ENCODE measurements at regions not wholly inside any gene's neighbourhood (a gene's known extent, or its start where the extent isn't known, plus 50 kb on each side); places are given as distances from the start of the nearest gene placed in this dataset.
"Not testable (repeated sequence)": the region's sequence is repeated elsewhere in the genome, so short reads cannot be mapped to it uniquely, and the experiment has no call there.

DNA sequence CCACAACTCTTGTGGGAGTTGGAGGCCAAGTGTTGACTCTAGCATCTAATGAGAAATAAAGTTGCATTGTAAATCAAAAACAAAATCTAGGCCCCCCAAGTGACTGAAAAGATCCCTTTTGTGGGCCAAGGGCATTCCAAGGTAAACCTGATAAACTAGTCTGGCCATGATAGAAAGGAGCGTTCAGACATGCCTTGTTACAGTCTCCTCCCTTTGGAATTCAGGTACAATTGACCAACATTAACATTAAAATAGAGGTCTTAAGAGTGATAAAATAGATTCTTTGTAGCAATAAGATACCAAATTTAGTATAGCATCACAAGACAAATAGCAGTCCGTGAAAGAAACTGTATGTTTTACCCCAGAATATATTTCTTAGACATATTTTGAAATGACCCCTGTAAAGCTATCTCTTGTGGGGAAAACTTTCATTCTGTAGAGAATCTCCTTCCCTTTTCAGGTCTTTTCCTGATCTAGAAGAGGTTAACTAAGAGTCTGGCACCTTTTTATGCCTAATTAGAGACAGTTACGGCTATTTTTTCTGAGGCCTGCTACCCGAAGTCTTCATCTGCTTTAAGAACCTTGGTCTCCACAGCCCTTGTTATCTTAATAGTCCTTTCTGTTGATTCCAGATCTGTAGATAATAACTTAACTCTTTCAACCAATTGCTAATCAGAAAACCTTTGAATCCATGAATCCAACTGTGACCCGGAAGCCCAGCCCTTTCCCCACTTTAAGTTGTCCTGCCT lies 495.4 kb upstream of the MMS22L start:
- in situ Hi-C loops (cut with MboI; ENCODE audit: low pct_unique_long_range_greater_than_20kb, low sequenced_read_pairs, unreplicated experiment), result no loop called here
- DNase-seq (ENCODE audit: low spot score), result no peak
- TF ChIP-seq, protein P1, sequence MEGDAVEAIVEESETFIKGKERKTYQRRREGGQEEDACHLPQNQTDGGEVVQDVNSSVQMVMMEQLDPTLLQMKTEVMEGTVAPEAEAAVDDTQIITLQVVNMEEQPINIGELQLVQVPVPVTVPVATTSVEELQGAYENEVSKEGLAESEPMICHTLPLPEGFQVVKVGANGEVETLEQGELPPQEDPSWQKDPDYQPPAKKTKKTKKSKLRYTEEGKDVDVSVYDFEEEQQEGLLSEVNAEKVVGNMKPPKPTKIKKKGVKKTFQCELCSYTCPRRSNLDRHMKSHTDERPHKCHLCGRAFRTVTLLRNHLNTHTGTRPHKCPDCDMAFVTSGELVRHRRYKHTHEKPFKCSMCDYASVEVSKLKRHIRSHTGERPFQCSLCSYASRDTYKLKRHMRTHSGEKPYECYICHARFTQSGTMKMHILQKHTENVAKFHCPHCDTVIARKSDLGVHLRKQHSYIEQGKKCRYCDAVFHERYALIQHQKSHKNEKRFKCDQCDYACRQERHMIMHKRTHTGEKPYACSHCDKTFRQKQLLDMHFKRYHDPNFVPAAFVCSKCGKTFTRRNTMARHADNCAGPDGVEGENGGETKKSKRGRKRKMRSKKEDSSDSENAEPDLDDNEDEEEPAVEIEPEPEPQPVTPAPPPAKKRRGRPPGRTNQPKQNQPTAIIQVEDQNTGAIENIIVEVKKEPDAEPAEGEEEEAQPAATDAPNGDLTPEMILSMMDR (IDR thresholded peaks at IDR 0.05; ENCODE audit: extremely low read depth, insufficient read depth, missing control alignments), result no peak

DNA sequence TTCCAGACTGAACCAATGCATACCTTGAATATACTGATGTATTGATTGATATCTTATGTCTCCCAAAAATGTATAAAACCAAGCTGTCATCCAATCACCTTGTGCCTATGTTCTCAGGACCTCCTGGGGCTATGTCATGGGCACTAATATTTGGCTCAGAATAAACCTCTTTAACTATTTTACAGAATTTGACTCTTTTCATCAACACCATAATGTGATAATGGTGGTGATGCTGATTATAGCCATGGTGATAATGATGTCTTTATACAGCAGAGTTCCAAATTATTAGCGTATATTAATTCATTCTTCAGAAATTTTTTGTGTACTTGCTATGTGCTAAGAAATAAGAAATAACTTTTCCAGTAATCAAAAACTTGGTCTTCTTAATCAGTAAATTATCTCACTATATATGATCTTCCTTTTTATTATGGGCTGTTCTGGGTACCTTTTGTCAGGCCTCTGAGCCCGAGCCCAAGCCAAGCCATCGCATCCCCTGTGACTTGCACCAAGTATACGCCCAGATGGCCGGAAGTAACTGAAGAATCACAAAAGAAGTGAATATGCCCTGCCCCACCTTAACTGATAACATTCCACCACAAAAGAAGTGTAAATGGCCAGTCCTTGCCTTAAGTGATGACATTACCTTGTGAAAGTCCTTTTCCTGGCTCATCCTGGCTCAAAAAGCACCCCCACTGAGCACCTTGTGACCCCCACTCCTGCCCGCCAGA lies 496.2 kb upstream of the MMS22L start:
- in situ Hi-C loops (cut with MboI; ENCODE audit: low pct_unique_long_range_greater_than_20kb, low sequenced_read_pairs, unreplicated experiment); DNase-seq (ENCODE audit: low spot score): not testable (repeated sequence)

DNA sequence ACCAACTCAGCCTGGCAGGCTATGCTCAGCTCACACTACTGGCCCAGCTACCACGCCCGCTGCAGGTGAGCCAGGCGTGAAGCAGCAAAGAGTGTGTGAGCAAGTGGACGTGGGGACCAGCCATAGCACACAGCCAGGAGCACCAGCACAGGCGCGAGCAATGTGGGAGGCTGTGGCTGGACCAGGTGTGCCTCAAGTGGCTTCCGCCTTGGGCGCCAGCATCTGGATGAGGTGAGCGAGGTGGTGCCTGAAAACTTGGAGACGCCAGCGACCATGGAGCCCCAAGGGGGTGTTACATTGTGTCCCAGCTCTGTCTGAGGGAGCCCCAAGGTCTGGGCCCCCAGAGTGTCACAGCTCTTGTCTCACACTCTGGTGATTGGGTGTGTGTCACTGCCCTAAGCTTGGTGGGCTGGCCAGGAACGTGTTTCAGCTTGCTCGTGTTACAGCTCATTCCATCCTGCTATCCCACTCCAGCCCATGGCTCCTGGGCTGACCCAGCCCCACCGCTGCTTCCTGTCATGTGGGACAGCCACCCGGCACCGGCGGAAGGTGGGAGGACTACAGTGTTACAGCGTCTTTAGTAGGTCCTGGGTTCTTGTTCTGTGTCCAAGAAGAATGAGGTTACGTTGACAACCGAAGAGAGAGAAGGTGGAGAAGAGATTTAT lies 508.0 kb upstream of the MMS22L start:
- no peak for DNase-seq (ENCODE audit: low spot score)
- TF ChIP-seq, protein P1 (IDR thresholded peaks at IDR 0.05; ENCODE audit: extremely low read depth, insufficient read depth, missing control alignments), result no peak
- in situ Hi-C loops (cut with MboI; ENCODE audit: low pct_unique_long_range_greater_than_20kb, low sequenced_read_pairs, unreplicated experiment), result no loop called here

DNA sequence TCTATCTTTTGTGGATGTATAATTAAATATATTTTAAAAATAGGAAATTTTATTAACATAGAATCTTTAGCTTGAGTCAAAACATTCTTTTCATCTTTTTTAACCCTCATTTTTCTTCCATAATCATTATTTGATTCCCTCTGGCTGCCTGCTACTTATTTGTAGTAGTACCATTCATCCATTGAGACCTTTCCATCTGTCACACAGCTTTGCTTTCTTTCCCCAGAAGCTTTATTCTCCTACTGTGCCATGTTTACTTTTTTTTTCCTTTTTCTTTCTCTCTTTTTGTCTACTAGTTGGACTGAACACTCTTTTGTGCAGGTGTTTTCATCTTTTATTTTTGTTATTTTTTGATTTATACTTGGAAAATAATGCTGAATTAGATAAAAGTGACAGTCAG lies 522.6 kb upstream of the MMS22L start:
- no peak for DNase-seq (ENCODE audit: low spot score)
- TF ChIP-seq, protein P1 (IDR thresholded peaks at IDR 0.05; ENCODE audit: extremely low read depth, insufficient read depth, missing control alignments), result no peak
- in situ Hi-C loops (cut with MboI; ENCODE audit: low pct_unique_long_range_greater_than_20kb, low sequenced_read_pairs, unreplicated experiment), result no loop called here

DNA sequence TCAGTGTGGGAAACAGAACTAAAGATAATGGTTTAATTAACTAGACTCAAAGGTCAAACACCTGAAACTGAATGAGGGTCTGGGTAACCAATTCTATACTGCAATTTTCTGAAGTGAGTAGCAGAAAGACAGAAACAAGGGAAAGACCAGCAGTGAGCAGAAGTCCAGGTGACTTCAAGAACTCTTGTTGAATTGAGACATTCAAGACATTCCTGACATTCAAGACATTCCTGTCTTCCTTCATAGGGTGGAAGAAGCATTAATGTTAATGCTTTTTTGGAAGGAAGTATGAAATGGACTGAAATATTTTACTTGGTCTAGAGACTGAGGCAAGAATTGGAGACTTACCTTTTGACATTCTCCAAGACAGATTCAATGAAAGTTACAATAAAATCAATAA lies 529.9 kb upstream of the MMS22L start:
- DNase-seq (ENCODE audit: low spot score), result no peak
- in situ Hi-C loops (cut with MboI; ENCODE audit: low pct_unique_long_range_greater_than_20kb, low sequenced_read_pairs, unreplicated experiment), result no loop called here
- TF ChIP-seq, protein P1 (IDR thresholded peaks at IDR 0.05; ENCODE audit: extremely low read depth, insufficient read depth, missing control alignments), result no peak

DNA sequence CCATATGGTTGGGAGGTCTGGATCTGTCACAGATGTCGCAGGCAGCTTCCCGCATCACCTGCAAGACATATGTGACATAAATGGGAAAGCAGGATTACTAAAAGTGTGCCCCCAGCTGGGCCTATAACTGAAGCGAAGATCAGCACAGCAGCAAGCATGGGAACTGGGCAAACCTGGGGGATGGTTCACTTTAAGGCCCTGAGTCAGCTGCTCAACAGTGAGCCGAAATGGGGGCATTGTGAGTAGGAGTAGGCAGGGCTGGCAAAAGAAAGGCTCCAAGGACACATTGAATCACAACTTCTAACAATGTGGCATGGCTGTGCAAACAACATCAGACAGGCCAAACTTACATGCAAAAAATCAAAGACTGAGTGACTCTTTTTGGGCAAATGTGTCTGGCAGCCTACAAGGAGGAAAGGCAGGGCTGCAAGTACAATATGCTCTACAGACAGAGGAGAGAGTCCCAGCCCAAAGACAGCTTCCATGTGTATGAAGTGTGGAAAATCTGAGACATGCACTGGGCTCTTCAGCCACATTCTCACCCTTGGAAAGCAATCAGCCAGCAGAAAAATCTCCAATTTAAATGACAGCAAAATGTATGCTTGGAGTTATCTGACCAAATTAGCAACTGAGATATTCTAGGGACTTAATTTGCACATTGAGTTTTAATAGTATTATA lies 531.0 kb upstream of the MMS22L start:
- no peak for DNase-seq (ENCODE audit: low spot score)
- TF ChIP-seq, protein P1 (IDR thresholded peaks at IDR 0.05; ENCODE audit: extremely low read depth, insufficient read depth, missing control alignments), result no peak
- in situ Hi-C loops (cut with MboI; ENCODE audit: low pct_unique_long_range_greater_than_20kb, low sequenced_read_pairs, unreplicated experiment), result no loop called here

Data from GM13977 (cell line).